IgD-negative memory B cell (primary cell): ENCODE measurements at regions not wholly inside any gene's neighbourhood (a gene's known extent, or its start where the extent isn't known, plus 50 kb on each side); places are given as distances from the start of the nearest gene placed in this dataset.
"Not testable (repeated sequence)": the region's sequence is repeated elsewhere in the genome, so short reads cannot be mapped to it uniquely, and the experiment has no call there.

Experiments
- H3K27ac Mint-ChIP-seq, 3 donors: one replicate each; pipeline ENCODE4 v1.8.0; 2020 to 2022; ENCODE audit warnings: mild to moderate bottlenecking in 3 of 3, mixed read lengths in 3 of 3, moderate library complexity in 1 of 3
- H3K27me3 Mint-ChIP-seq: one replicate; pipeline ENCODE4 v1.8.0; 2021; ENCODE audit warnings: mixed read lengths
- H3K36me3 Mint-ChIP-seq: one replicate; pipeline ENCODE4 v1.8.0; 2020; ENCODE audit warnings: mild to moderate bottlenecking, mixed read lengths
- H3K4me1 Mint-ChIP-seq, 3 donors: one replicate each; pipeline ENCODE4 v1.8.0; 2020 to 2022; ENCODE audit warnings: mixed read lengths in 3 of 3, mild to moderate bottlenecking in 1 of 3
- H3K4me3 Mint-ChIP-seq, 4 donors: one replicate each; pipeline ENCODE4 v1.8.0; 2020 to 2022; ENCODE audit warnings: mild to moderate bottlenecking in 4 of 4, mixed read lengths in 4 of 4, moderate library complexity in 3 of 4
- H3K9me3 Mint-ChIP-seq, 3 donors: one replicate each; pipeline ENCODE4 v1.8.0; 2020 to 2021; ENCODE audit warnings: mixed read lengths in 3 of 3, mild to moderate bottlenecking in 1 of 3

- H3K36me3 Mint-ChIP-seq, H3K27ac Mint-ChIP-seq, H3K27me3 Mint-ChIP-seq, H3K4me1 Mint-ChIP-seq, H3K9me3 Mint-ChIP-seq, H3K4me3 Mint-ChIP-seq: not testable (repeated sequence)
Observed at GRCh38 chr3:38951167-38951566, 100.6 kb downstream of the SCN11A start.

GRCh38 chr3:38950581-38950980 is 101.2 kb downstream of the SCN11A start:
- Mint-ChIP-seq H3K9me3 (peaks cover 0 to 5% (median 0%) of the 10 kb centered on the region in 3 donors), H3K4me1 (no peaks in the 10 kb centered on the region), H3K4me3 (no peak overlapping the region), H3K27me3 (peaks cover 3% of the 10 kb centered on the region), H3K27ac (no peak overlapping the region), H3K36me3 (no peaks in the 10 kb centered on the region)

- no peak overlapping the region for H3K4me3 Mint-ChIP-seq
- no peak overlapping the region for H3K27ac Mint-ChIP-seq
- no peaks in the 10 kb centered on the region for H3K4me1 Mint-ChIP-seq
- no peaks in the 10 kb centered on the region for H3K36me3 Mint-ChIP-seq
- peaks cover 0 to 6% (median 0%) of the 10 kb centered on the region in 3 donors for H3K9me3 Mint-ChIP-seq
- peaks cover 3% of the 10 kb centered on the region for H3K27me3 Mint-ChIP-seq
Observed at GRCh38 chr3:38949994-38950393, 101.8 kb downstream of the SCN11A start.

GRCh38 chr3:38940394-38940793 is 111.3 kb downstream of the SCN11A start:
- no peaks in the 10 kb centered on the region for H3K4me1 Mint-ChIP-seq
- H3K4me3 Mint-ChIP-seq, result no peak overlapping the region
- H3K27me3 Mint-ChIP-seq, result no peaks in the 10 kb centered on the region
- H3K27ac Mint-ChIP-seq, result no peak overlapping the region
- peaks cover 0 to 4% (median 0%) of the 10 kb centered on the region in 3 donors for H3K9me3 Mint-ChIP-seq
- peaks cover 2% of the 10 kb centered on the region for H3K36me3 Mint-ChIP-seq

DNA sequence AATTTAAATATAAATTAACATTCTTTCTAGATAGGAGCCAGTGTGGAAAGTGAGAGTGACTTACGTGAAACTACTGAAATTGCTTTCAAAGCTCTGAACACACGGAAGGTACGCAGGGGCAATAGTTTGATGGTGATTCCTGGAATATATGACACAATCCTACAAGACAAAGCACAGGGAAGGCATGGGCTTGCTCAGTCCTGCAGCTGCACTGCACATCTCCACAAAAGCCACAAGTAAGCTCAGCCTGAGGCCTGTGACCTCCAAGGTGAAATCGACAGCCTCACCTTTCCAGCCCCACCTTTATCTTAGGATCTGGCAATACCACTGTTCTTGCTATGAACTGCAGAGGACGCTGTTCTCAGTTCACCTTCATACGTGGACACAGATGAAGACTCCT is 109.3 kb upstream of the SCN10A start:
- Mint-ChIP-seq H3K4me1 (no peaks in the 10 kb centered on the region), H3K27ac (no peak overlapping the region), H3K27me3 (peaks cover 1% of the 10 kb centered on the region), H3K36me3 (no peaks in the 10 kb centered on the region), H3K9me3 (peaks cover 2 to 3% (median 2%) of the 10 kb centered on the region in 3 donors), H3K4me3 (no peak overlapping the region)

- H3K4me3 Mint-ChIP-seq, result no peak overlapping the region
- peaks cover 1% of the 10 kb centered on the region for H3K27me3 Mint-ChIP-seq
- peaks cover 0 to 2% (median 0%) of the 10 kb centered on the region in 3 donors for H3K9me3 Mint-ChIP-seq
- no peaks in the 10 kb centered on the region for H3K36me3 Mint-ChIP-seq
- H3K4me1 Mint-ChIP-seq, result no peaks in the 10 kb centered on the region
- H3K27ac Mint-ChIP-seq, result no peak overlapping the region
Observed at GRCh38 chr3:38916706-38917105, 100.7 kb upstream of the SCN10A start.

DNA sequence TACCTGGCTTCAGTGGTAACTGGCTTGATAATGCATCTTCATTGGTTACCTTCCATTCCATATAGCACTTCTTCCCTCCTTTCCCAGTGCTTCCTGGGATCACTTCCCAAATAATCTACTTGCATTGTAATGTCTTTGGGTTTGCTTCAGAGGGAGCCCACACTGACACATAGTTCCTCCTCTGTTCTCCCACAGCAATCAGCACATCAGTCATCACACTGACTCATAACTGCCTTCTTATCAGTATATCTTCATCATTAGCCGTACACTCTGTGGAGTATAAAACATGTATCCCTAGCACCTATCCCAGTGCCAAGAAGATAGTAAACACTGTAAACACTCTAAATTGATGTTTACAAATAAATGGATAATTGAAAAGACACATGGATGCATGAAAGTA is 91.4 kb upstream of the SCN10A start:
- Mint-ChIP-seq H3K9me3 (no peaks in the 10 kb centered on the region), H3K27ac (no peak overlapping the region), H3K36me3 (peaks cover 2% of the 10 kb centered on the region), H3K4me1 (no peaks in the 10 kb centered on the region), H3K4me3 (no peak overlapping the region), H3K27me3 (no peaks in the 10 kb centered on the region)

DNA sequence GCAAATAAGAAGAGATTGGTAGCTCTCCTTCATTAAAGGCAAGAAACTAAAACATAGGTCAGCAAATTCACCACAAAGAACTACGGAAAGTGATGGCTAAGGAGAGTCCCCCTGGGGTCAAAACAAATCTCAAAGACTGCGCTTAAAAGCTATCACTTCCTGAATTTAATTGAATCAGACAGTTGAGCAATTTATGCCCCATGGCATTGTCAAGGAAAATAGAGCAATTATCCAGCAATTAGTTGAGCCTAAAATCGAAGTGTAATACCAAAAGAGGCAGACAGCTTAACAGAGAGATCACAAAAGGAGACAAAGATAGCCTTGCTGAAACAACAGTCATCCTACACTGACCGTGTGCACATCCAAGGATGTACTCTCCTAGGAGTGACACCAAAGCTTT is 74.4 kb upstream of the SCN10A start:
- H3K4me1 Mint-ChIP-seq, result peaks cover 0 to 1% (median 0%) of the 10 kb centered on the region in 3 donors
- peaks cover 0 to 20% (median 14%) of the 10 kb centered on the region in 3 donors for H3K9me3 Mint-ChIP-seq
- no peak overlapping the region for H3K27ac Mint-ChIP-seq
- H3K36me3 Mint-ChIP-seq, result no peaks in the 10 kb centered on the region
- peaks cover 3% of the 10 kb centered on the region for H3K27me3 Mint-ChIP-seq
- no peak overlapping the region for H3K4me3 Mint-ChIP-seq

- Mint-ChIP-seq H3K27me3 (no peaks in the 10 kb centered on the region), H3K27ac (no peak overlapping the region), H3K36me3 (no peaks in the 10 kb centered on the region), H3K4me1 (no peaks in the 10 kb centered on the region), H3K4me3 (no peak overlapping the region), H3K9me3 (no peaks in the 10 kb centered on the region)
Observed at GRCh38 chr3:38878646-38879045, 62.6 kb upstream of the SCN10A start.
